ENCODE measurements at regions not wholly inside any gene's neighbourhood (a gene's known extent, or its start where the extent isn't known, plus 50 kb on each side); places are given as distances from the start of the nearest gene placed in this dataset.

DNA sequence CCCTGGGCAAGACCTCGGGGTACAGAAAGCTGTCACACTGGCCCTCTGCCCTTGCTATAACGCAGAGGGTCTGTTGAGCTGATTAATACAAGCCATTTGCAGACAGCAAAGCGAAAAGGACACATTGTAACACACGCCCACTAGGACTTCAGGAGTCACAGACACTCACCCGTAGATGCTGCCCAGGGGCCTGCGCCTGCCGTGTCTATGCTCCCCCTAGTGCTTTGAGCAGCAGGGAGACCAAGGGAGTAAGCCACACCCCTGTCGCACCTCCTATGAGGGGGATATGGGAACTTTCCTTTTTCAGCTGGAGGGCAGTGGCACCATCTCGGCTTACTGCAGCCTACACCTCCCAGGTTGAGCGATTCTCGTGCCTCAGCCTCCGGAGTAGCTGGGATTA lies 1930.2 kb downstream of the OLFM4 start:
- H3K36me3 ChIP-seq (replicated peaks in 1 of 2; ENCODE audit: control extremely low read depth in 1 of 2, control insufficient read depth in 1 of 2, extremely low read depth in 1 of 2, insufficient read depth in 2 of 2, low read length in 1 of 2): no peaks in the 10 kb centered on the region
- H3K4me3 Mint-ChIP-seq: no peak overlapping the region
- CTCF ChIA-PET: no interaction called here
- H3K9ac ChIP-seq (ENCODE audit: low read length): no peak overlapping the region
- no peaks in the 10 kb centered on the region for H4K20me1 ChIP-seq (ENCODE audit: control insufficient read depth, insufficient read depth, low read length, poor library complexity, severe bottlenecking)
- DNase-seq (no peak), ATAC-seq (ENCODE audit: low read depth) (no peak)
- no peak overlapping the region for H3K27ac Mint-ChIP-seq
- H3K4me1 Mint-ChIP-seq: no peaks in the 10 kb centered on the region
- H3K27ac ChIP-seq (ENCODE audit: low read length in 2 of 2): no peak overlapping the region
- no peaks in the 10 kb centered on the region for H3K79me2 ChIP-seq (ENCODE audit: control insufficient read depth, insufficient read depth, low read length)
- TF ChIP-seq CTCF (IDR thresholded peaks at IDR 0.05) (no peak), EZH2 (IDR thresholded peaks at IDR 0.05; ENCODE audit: borderline replicate concordance, insufficient read depth, low read depth, low read length, poor library complexity, severe bottlenecking) (no peak)
- intact Hi-C loops (cut with micrococcal nuclease): no loop called here
- no peak overlapping the region for H3K4me3 ChIP-seq (ENCODE audit: control extremely low read depth in 1 of 5, extremely low read depth in 1 of 5, insufficient read depth in 1 of 5, low read depth in 2 of 5, low read length in 4 of 5)
- POLR2A ChIA-PET: no interaction called here
- peaks cover 0 to 11% (median 3%) of the 10 kb centered on the region in 3 donors for H3K9me3 ChIP-seq (ENCODE audit: control extremely low read depth in 1 of 3, control insufficient read depth in 2 of 3, insufficient read depth in 1 of 3, low read length in 2 of 3)
- H3K4me2 ChIP-seq (replicated peaks; ENCODE audit: low read depth, low read length, poor library complexity, severe bottlenecking): no peak overlapping the region
- H3K27me3 ChIP-seq (replicated peaks in 1 of 4; ENCODE audit: control extremely low read depth in 1 of 4, control insufficient read depth in 3 of 4, insufficient read depth in 4 of 4, low read length in 3 of 4): no peaks in the 10 kb centered on the region
- WGBS (ENCODE audit: insufficient coverage): 92% methylated on average over 12 of the region's 12 CpGs
- H2AFZ ChIP-seq (ENCODE audit: insufficient read depth, low read depth, low read length, poor library complexity, severe bottlenecking): no peak overlapping the region
- H3K9me3 Mint-ChIP-seq (ENCODE audit: insufficient read depth): peaks cover 11% of the 10 kb centered on the region
- no peaks in the 10 kb centered on the region for H3K4me1 ChIP-seq (ENCODE audit: control insufficient read depth in 2 of 2, insufficient read depth in 2 of 2, low read length in 2 of 2)
- no peaks in the 10 kb centered on the region for H3K27me3 Mint-ChIP-seq

DNA sequence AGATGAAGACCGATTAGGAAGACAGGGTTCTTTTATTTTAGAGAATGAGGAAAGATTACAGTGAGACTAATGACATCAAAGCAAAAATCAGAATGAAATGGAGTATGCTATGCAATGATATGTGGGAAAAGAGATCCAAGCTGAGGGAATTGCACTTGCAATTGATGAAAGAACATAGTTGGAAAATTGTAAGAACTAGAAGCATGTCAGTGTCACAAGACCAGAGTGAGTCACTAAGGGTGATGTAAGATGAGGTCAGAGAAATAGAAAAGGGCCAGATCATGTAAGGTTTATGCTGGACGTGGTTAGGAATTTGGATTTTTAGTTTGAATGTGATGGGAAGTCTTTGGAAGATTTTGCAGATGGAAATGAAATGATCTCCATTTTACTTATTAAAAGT lies 1937.3 kb downstream of the OLFM4 start:
- no peaks in the 10 kb centered on the region for H3K4me1 Mint-ChIP-seq
- Histone ChIP-seq H2AFZ (ENCODE audit: insufficient read depth, low read depth, low read length, poor library complexity, severe bottlenecking) (no peak overlapping the region), H4K20me1 (ENCODE audit: control insufficient read depth, insufficient read depth, low read length, poor library complexity, severe bottlenecking) (no peaks in the 10 kb centered on the region), H3K4me2 (replicated peaks; ENCODE audit: low read depth, low read length, poor library complexity, severe bottlenecking) (no peak overlapping the region), H3K79me2 (ENCODE audit: control insufficient read depth, insufficient read depth, low read length) (no peaks in the 10 kb centered on the region), H3K36me3 (replicated peaks in 1 of 2; ENCODE audit: control extremely low read depth in 1 of 2, control insufficient read depth in 1 of 2, extremely low read depth in 1 of 2, insufficient read depth in 2 of 2, low read length in 1 of 2) (no peaks in the 10 kb centered on the region), H3K9ac (ENCODE audit: low read length) (no peak overlapping the region), H3K27ac (ENCODE audit: low read length in 2 of 2) (no peak overlapping the region), H3K4me3 (ENCODE audit: control extremely low read depth in 1 of 5, extremely low read depth in 1 of 5, insufficient read depth in 1 of 5, low read depth in 2 of 5, low read length in 4 of 5) (no peak overlapping the region), H3K4me1 (ENCODE audit: control insufficient read depth in 2 of 2, insufficient read depth in 2 of 2, low read length in 2 of 2) (no peaks in the 10 kb centered on the region), H3K9me3 (ENCODE audit: control extremely low read depth in 1 of 3, control insufficient read depth in 2 of 3, insufficient read depth in 1 of 3, low read length in 2 of 3) (peaks cover 0 to 3% (median 0%) of the 10 kb centered on the region in 3 donors), H3K27me3 (replicated peaks in 1 of 4; ENCODE audit: control extremely low read depth in 1 of 4, control insufficient read depth in 3 of 4, insufficient read depth in 4 of 4, low read length in 3 of 4) (no peaks in the 10 kb centered on the region)
- no peaks in the 10 kb centered on the region for H3K27me3 Mint-ChIP-seq
- ATAC-seq (ENCODE audit: low read depth) (no peak), DNase-seq (no peak)
- WGBS (ENCODE audit: insufficient coverage): 100% methylated on average over 1 of the region's 2 CpGs
- H3K4me3 Mint-ChIP-seq: no peak overlapping the region
- ChIA-PET CTCF (no interaction called here), POLR2A (no interaction called here)
- no peak for TF ChIP-seq CTCF (IDR thresholded peaks at IDR 0.05)
- no peak for TF ChIP-seq EZH2 (IDR thresholded peaks at IDR 0.05; ENCODE audit: borderline replicate concordance, insufficient read depth, low read depth, low read length, poor library complexity, severe bottlenecking)
- intact Hi-C loops (cut with micrococcal nuclease): no loop called here
- H3K9me3 Mint-ChIP-seq (ENCODE audit: insufficient read depth): peaks cover under 1% of the 10 kb centered on the region
- H3K27ac Mint-ChIP-seq: no peak overlapping the region

Measured in B cell (primary cell).